Amniotic stem cell (primary cell): ENCODE measurements at regions not wholly inside any gene's neighbourhood (a gene's known extent, or its start where the extent isn't known, plus 50 kb on each side); places are given as distances from the start of the nearest gene placed in this dataset.

ENCODE experiments used
- DNase-seq: peaks from one replicate; lab custom pipeline; 2025; lab: John Stamatoyannopoulos, UW

- no peak for DNase-seq
Measured at GRCh38 chr14:34128665-34129064, 177.8 kb upstream of the EGLN3 start.

GRCh38 chr14:34126586-34126985, 175.7 kb upstream of the EGLN3 start:
- DNase-seq: no peak

- no peak for DNase-seq
Measured at GRCh38 chr14:34124585-34124984, 173.7 kb upstream of the EGLN3 start.

GRCh38 chr14:34122650-34123049, 171.8 kb upstream of the EGLN3 start:
- DNase-seq: no peak

GRCh38 chr14:34122081-34122480, 171.2 kb upstream of the EGLN3 start:
- no peak for DNase-seq

- no peak for DNase-seq
Measured at GRCh38 chr14:34120185-34120977, 169.5 kb upstream of the EGLN3 start.

- DNase-seq: no peak
Measured at GRCh38 chr14:34119107-34119858, 168.4 kb upstream of the EGLN3 start.

GRCh38 chr14:34113991-34114390, 163.1 kb upstream of the EGLN3 start:
- no peak for DNase-seq

- DNase-seq: peak; percentile 37
Measured at GRCh38 chr14:34113005-34113511, 162.2 kb upstream of the EGLN3 start.

GRCh38 chr14:34111953-34112352, 161.1 kb upstream of the EGLN3 start:
- DNase-seq: no peak

- DNase-seq: no peak
Measured at GRCh38 chr14:34111505-34111904, 160.6 kb upstream of the EGLN3 start.

GRCh38 chr14:34110531-34110930, 159.7 kb upstream of the EGLN3 start:
- no peak for DNase-seq

GRCh38 chr14:34107441-34107840, 156.6 kb upstream of the EGLN3 start:
- DNase-seq: no peak

- no peak for DNase-seq
Measured at GRCh38 chr14:34106310-34106709, 155.4 kb upstream of the EGLN3 start.

- DNase-seq: no peak
Measured at GRCh38 chr14:34104489-34105397, 153.9 kb upstream of the EGLN3 start.

- no peak for DNase-seq
Measured at GRCh38 chr14:34103176-34103575, 152.3 kb upstream of the EGLN3 start.

- no peak for DNase-seq
Measured at GRCh38 chr14:34099635-34100034, 148.8 kb upstream of the EGLN3 start.

- DNase-seq: no peak
Measured at GRCh38 chr14:34098985-34099349, 148.1 kb upstream of the EGLN3 start.

- no peak for DNase-seq
Measured at GRCh38 chr14:34098045-34098984, 147.4 kb upstream of the EGLN3 start.

- no peak for DNase-seq
Measured at GRCh38 chr14:34097644-34098043, 146.8 kb upstream of the EGLN3 start.

GRCh38 chr14:34094384-34094783, 143.5 kb upstream of the EGLN3 start:
- no peak for DNase-seq
